ENCODE measurements at regions not wholly inside any gene's neighbourhood (a gene's known extent, or its start where the extent isn't known, plus 50 kb on each side); places are given as distances from the start of the nearest gene placed in this dataset.

DNA sequence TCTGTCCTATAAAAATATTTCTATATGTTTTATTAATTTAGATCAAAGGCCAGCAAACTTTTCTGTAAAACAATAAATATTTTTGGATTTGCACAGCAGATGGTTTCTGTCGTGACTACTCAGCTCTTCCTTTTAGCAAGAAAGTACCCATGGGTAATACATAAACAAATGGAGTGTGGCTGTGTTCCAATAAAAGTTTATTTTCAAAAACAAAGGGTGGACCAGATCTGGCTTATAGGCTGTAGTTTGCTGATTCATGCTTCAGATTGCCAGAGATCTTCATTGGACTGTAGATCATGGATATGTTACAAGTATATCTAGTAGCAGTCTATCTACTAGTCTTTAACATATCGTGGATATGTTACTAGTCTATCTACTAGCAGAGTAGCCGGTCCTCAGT is 590.5 kb downstream of the CSNK1G3 start:
- no peak for TF ChIP-seq EZH2 (IDR thresholded peaks at IDR 0.05; ENCODE audit: borderline replicate concordance, insufficient read depth, low read depth, low read length, poor library complexity, severe bottlenecking)
- TF ChIP-seq, protein P1, sequence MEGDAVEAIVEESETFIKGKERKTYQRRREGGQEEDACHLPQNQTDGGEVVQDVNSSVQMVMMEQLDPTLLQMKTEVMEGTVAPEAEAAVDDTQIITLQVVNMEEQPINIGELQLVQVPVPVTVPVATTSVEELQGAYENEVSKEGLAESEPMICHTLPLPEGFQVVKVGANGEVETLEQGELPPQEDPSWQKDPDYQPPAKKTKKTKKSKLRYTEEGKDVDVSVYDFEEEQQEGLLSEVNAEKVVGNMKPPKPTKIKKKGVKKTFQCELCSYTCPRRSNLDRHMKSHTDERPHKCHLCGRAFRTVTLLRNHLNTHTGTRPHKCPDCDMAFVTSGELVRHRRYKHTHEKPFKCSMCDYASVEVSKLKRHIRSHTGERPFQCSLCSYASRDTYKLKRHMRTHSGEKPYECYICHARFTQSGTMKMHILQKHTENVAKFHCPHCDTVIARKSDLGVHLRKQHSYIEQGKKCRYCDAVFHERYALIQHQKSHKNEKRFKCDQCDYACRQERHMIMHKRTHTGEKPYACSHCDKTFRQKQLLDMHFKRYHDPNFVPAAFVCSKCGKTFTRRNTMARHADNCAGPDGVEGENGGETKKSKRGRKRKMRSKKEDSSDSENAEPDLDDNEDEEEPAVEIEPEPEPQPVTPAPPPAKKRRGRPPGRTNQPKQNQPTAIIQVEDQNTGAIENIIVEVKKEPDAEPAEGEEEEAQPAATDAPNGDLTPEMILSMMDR (IDR thresholded peaks at IDR 0.05) = no peak
